Mucosa of descending colon (tissue), 3 donors: ENCODE measurements at regions not wholly inside any gene's neighbourhood (a gene's known extent, or its start where the extent isn't known, plus 50 kb on each side); places are given as distances from the start of the nearest gene placed in this dataset.

ENCODE experiments used
- ATAC-seq: fragments of 200-7000 bp; cut with Tn5 transposase; one replicate; pipeline ENCODE4 v1.9.1; 2020; ENCODE audit warnings: mild to moderate bottlenecking, moderate library complexity
- DNase-seq, 3 donors: peaks; one replicate each; pipeline ENCODE4 v3.0.0-alpha.2; 2020
- H3K36me3 ChIP-seq: fragments of 200-600 bp; one replicate; pipeline ENCODE4 v1.8.0; 2021; ENCODE audit warnings: low read depth, mild to moderate bottlenecking
- H3K4me1 ChIP-seq: fragments of 200-600 bp; one replicate; pipeline ENCODE4 v1.8.0; 2021; ENCODE audit warnings: low read depth, mild to moderate bottlenecking
- H3K4me3 ChIP-seq: fragments of 200-600 bp; one replicate; pipeline ENCODE4 v1.8.0; 2021; ENCODE audit warnings: mild to moderate bottlenecking
- H3K9me3 ChIP-seq: fragments of 200-600 bp; one replicate; pipeline ENCODE4 v1.8.0; 2021; ENCODE audit warnings: mild to moderate bottlenecking
- CTCF ChIP-seq: fragments of 200-600 bp; IDR thresholded peaks from one replicate; pipeline ENCODE4 v1.8.0; 2022; ENCODE audit warnings: antibody characterized with exemption, mild to moderate bottlenecking
- intact Hi-C, 2 donors: fragments of 100-400 bp; cut with DNase I in 1 of 2; cut with micrococcal nuclease in 1 of 2; formaldehyde crosslinking; loops; one replicate each; pipeline versions ENCODE4 v1.11.0 to v1.11.1; 2022; cut with DNase I, micrococcal nuclease
- donor health status: DM: no; HTN: no; CAD: no; lungs with moderate emphysema.
- donor health status: DM: no; HTN: no; CAD: no.
- donor health status: DM: no; HTN: yes; CAD: no.

- no peaks in the 10 kb centered on the region for H3K36me3 ChIP-seq
- TF ChIP-seq CTCF, result no peak
- H3K9me3 ChIP-seq, result no peaks in the 10 kb centered on the region
- H3K4me3 ChIP-seq, result no peak overlapping the region
- no peak for ATAC-seq
- intact Hi-C loops, result no loop called here
- DNase-seq, result no peak
- H3K4me1 ChIP-seq, result no peaks in the 10 kb centered on the region
Observed at GRCh38 chr9:1510712-1511111, 460.6 kb downstream of the DMRT2 start.

GRCh38 chr9:1513105-1513504 lies 462.9 kb downstream of the DMRT2 start:
- ATAC-seq, result no peak
- DNase-seq, result no peak
- H3K4me3 ChIP-seq, result no peak overlapping the region
- H3K9me3 ChIP-seq, result no peaks in the 10 kb centered on the region
- TF ChIP-seq CTCF, result no peak
- intact Hi-C loops, result no loop called here
- H3K4me1 ChIP-seq, result no peaks in the 10 kb centered on the region
- H3K36me3 ChIP-seq, result no peaks in the 10 kb centered on the region

GRCh38 chr9:1514250-1514649 lies 464.1 kb downstream of the DMRT2 start:
- Histone ChIP-seq H3K36me3 (no peaks in the 10 kb centered on the region), H3K9me3 (no peaks in the 10 kb centered on the region), H3K4me1 (no peaks in the 10 kb centered on the region), H3K4me3 (no peak overlapping the region)
- intact Hi-C loops, result no loop called here
- TF ChIP-seq CTCF, result no peak
- no peak for ATAC-seq
- no peak for DNase-seq

GRCh38 chr9:1514776-1515363 lies 464.7 kb downstream of the DMRT2 start:
- ATAC-seq (no peak), DNase-seq (no peak)
- Histone ChIP-seq H3K4me1 (no peaks in the 10 kb centered on the region), H3K36me3 (no peaks in the 10 kb centered on the region), H3K4me3 (no peak overlapping the region), H3K9me3 (no peaks in the 10 kb centered on the region)
- no peak for TF ChIP-seq CTCF
- intact Hi-C loops, result no loop called here

- Histone ChIP-seq H3K36me3 (no peaks in the 10 kb centered on the region), H3K9me3 (no peaks in the 10 kb centered on the region), H3K4me1 (no peaks in the 10 kb centered on the region), H3K4me3 (no peak overlapping the region)
- ATAC-seq (no peak), DNase-seq (no peak)
- intact Hi-C loops, result no loop called here
- no peak for TF ChIP-seq CTCF
Observed at GRCh38 chr9:1515557-1515956, 465.4 kb downstream of the DMRT2 start.

GRCh38 chr9:1521547-1521946 lies 471.4 kb downstream of the DMRT2 start:
- Histone ChIP-seq H3K4me1 (no peaks in the 10 kb centered on the region), H3K36me3 (no peaks in the 10 kb centered on the region), H3K4me3 (no peak overlapping the region), H3K9me3 (no peaks in the 10 kb centered on the region)
- ATAC-seq (no peak), DNase-seq (no peak)
- no peak for TF ChIP-seq CTCF
- intact Hi-C loops, result no loop called here
